Type B pancreatic cell (in vitro differentiated cells): ENCODE measurements at regions not wholly inside any gene's neighbourhood (a gene's known extent, or its start where the extent isn't known, plus 50 kb on each side); places are given as distances from the start of the nearest gene placed in this dataset.

Experiments
- DNase-seq: peaks from one replicate; pipeline ENCODE4 v3.0.0; 2021; ENCODE audit warnings: mixed read lengths; ENCODE audit not compliant: unreplicated experiment; ENCODE audit errors: extremely low spot score
- H3K27ac Mint-ChIP-seq: 2 replicates; pipeline ENCODE4 v1.8.0; 2021; ENCODE audit warnings: mild to moderate bottlenecking, mixed read lengths
- H3K27me3 Mint-ChIP-seq: 2 replicates; pipeline ENCODE4 v1.8.0; 2021; ENCODE audit warnings: mixed read lengths
- H3K36me3 Mint-ChIP-seq: 2 replicates; pipeline ENCODE4 v1.8.0; 2021; ENCODE audit warnings: mixed read lengths
- H3K4me1 Mint-ChIP-seq: one replicate; pipeline ENCODE4 v1.8.0; 2021; ENCODE audit warnings: mixed read lengths; ENCODE audit not compliant: unreplicated experiment
- H3K4me3 Mint-ChIP-seq: 2 replicates; pipeline ENCODE4 v1.8.0; 2021; ENCODE audit warnings: mild to moderate bottlenecking, mixed read lengths
- H3K9me3 Mint-ChIP-seq: 2 replicates; pipeline ENCODE4 v1.8.0; 2021; ENCODE audit warnings: mixed read lengths
- CTCF ChIP-seq: fragments of 200-600 bp; sonication (generic); conservative IDR thresholded peaks from 2 replicates; pipeline ENCODE4 v1.5.0; 2021; ENCODE audit warnings: antibody characterized with exemption, mild to moderate bottlenecking

- no peak for TF ChIP-seq CTCF
- H3K27ac Mint-ChIP-seq: no peak overlapping the region
- no peaks in the 10 kb centered on the region for H3K36me3 Mint-ChIP-seq
- H3K9me3 Mint-ChIP-seq: no peaks in the 10 kb centered on the region
- no peaks in the 10 kb centered on the region for H3K27me3 Mint-ChIP-seq
- DNase-seq: no peak
- no peak overlapping the region for H3K4me3 Mint-ChIP-seq
- peaks cover 4% of the 10 kb centered on the region for H3K4me1 Mint-ChIP-seq
Observed at GRCh38 chr12:114735680-114736374, 51.9 kb upstream of the TBX3 start.

GRCh38 chr12:114735011-114735410, 51.0 kb upstream of the TBX3 start:
- no peaks in the 10 kb centered on the region for H3K9me3 Mint-ChIP-seq
- no peak for TF ChIP-seq CTCF
- H3K27ac Mint-ChIP-seq: no peak overlapping the region
- no peak overlapping the region for H3K4me3 Mint-ChIP-seq
- DNase-seq: no peak
- H3K27me3 Mint-ChIP-seq: no peaks in the 10 kb centered on the region
- no peaks in the 10 kb centered on the region for H3K36me3 Mint-ChIP-seq
- peaks cover 4% of the 10 kb centered on the region for H3K4me1 Mint-ChIP-seq

- no peak for TF ChIP-seq CTCF
- Mint-ChIP-seq H3K9me3 (no peaks in the 10 kb centered on the region), H3K36me3 (peaks cover 3% of the 10 kb centered on the region), H3K4me1 (peaks cover 14% of the 10 kb centered on the region), H3K27me3 (no peaks in the 10 kb centered on the region), H3K4me3 (no peak overlapping the region), H3K27ac (no peak overlapping the region)
- no peak for DNase-seq
Observed at GRCh38 chr12:114733919-114734318, 49.9 kb upstream of the TBX3 start.
